OCI-LY3 (cell line): ENCODE measurements at regions not wholly inside any gene's neighbourhood (a gene's known extent, or its start where the extent isn't known, plus 50 kb on each side); places are given as distances from the start of the nearest gene placed in this dataset.

Experiments
- H2AFZ ChIP-seq: fragments of 200-600, 300-600 bp; shearing (Covaris generic); 2 replicates; pipeline ENCODE4 v1.6.0; 2014; ENCODE audit warnings: antibody characterized with exemption, low read depth, low read length
- H3K27ac ChIP-seq: fragments of 200-600, 300-600 bp; sonication (generic); 2 replicates; pipeline ENCODE4 v1.5.1; 2014; ENCODE audit warnings: mild to moderate bottlenecking, low read length, moderate library complexity, mixed read lengths
- H3K27me3 ChIP-seq: fragments of 200-600, 300-600 bp; sonication (generic); 2 replicates; pipeline ENCODE4 v1.6.1; 2014; ENCODE audit warnings: low read depth, low read length, mixed read lengths
- H3K36me3 ChIP-seq: fragments of 200-600, 300-600 bp; sonication (generic); replicated peaks from 2 replicates; pipeline ENCODE3; 2014; ENCODE audit warnings: low read depth, low read length, mixed read lengths
- H3K4me1 ChIP-seq: fragments of 300-600, 200-600 bp; sonication (generic); 2 replicates; pipeline ENCODE4 v1.6.1; 2014; ENCODE audit warnings: low read length, mixed read lengths
- H3K4me2 ChIP-seq: fragments of 200-600, 300-600 bp; sonication (generic); 2 replicates; pipeline ENCODE4 v1.6.1; 2014; ENCODE audit warnings: low read length, mixed read lengths
- H3K4me3 ChIP-seq: fragments of 300-600, 200-600 bp; sonication (generic); 2 replicates; pipeline ENCODE4 v1.5.1; 2014; ENCODE audit warnings: antibody characterized with exemption, mild to moderate bottlenecking, low read length, moderate library complexity
- H3K79me2 ChIP-seq: fragments of 300-600, 200-600 bp; shearing (Covaris generic); 2 replicates; pipeline ENCODE4 v1.6.1; 2014; ENCODE audit warnings: mild to moderate bottlenecking, low read length, mixed read lengths
- H3K9ac ChIP-seq: fragments of 300-600, 200-600 bp; shearing (Covaris generic); 2 replicates; pipeline ENCODE4 v1.6.0; 2014; ENCODE audit warnings: mild to moderate bottlenecking, low read length, moderate library complexity
- H3K9me3 ChIP-seq: fragments of 200-600, 300-600 bp; shearing (Covaris generic); 2 replicates; pipeline ENCODE4 v1.6.1; 2014; ENCODE audit warnings: low read length, mixed read lengths; ENCODE audit not compliant: insufficient read depth
- H4K20me1 ChIP-seq: fragments of 200-600, 300-600 bp; sonication (generic); 2 replicates; pipeline ENCODE4 v1.6.1; 2016; ENCODE audit warnings: low read length, mixed read lengths; ENCODE audit not compliant: insufficient read depth
- CTCF ChIP-seq: fragments of 200-600, 300-600 bp; sonication (generic); IDR thresholded peaks from 2 replicates; pipeline ENCODE4 v1.5.1; 2014; ENCODE audit warnings: antibody characterized with exemption, low read length, low read depth
- EZH2phosphoT487 ChIP-seq: fragments of 200-600 bp; shearing (Covaris generic); IDR thresholded peaks from 2 replicates; pipeline ENCODE4 v1.6.1; 2018; ENCODE audit warnings: antibody characterized with exemption, mixed run types, low read depth

- no peaks in the 10 kb centered on the region for H3K4me1 ChIP-seq
- H3K9ac ChIP-seq, result no peak overlapping the region
- no peak overlapping the region for H2AFZ ChIP-seq
- no peak overlapping the region for H3K4me3 ChIP-seq
- H3K79me2 ChIP-seq, result no peaks in the 10 kb centered on the region
- H3K9me3 ChIP-seq, result no peaks in the 10 kb centered on the region
- no peak overlapping the region for H3K27ac ChIP-seq
- no peak overlapping the region for H3K4me2 ChIP-seq
- TF ChIP-seq CTCF (no peak), EZH2phosphoT487 (no peak)
- no peaks in the 10 kb centered on the region for H3K36me3 ChIP-seq
- no peaks in the 10 kb centered on the region; the same call in 1 of the 2 replicates for H4K20me1 ChIP-seq
- H3K27me3 ChIP-seq, result peaks cover 42% of the 10 kb centered on the region
These were observed 460.2 kb upstream of the CDH4 start for GRCh38 chr20:60791823-60792222.

GRCh38 chr20:60792941-60793340, 459.1 kb upstream of the CDH4 start:
- Histone ChIP-seq H2AFZ (no peak overlapping the region), H3K4me3 (no peak overlapping the region), H3K4me2 (no peak overlapping the region), H3K4me1 (no peaks in the 10 kb centered on the region), H3K36me3 (no peaks in the 10 kb centered on the region), H3K79me2 (no peaks in the 10 kb centered on the region), H3K27ac (no peak overlapping the region), H3K9me3 (no peaks in the 10 kb centered on the region), H3K9ac (no peak overlapping the region), H3K27me3 (peaks cover 40% of the 10 kb centered on the region), H4K20me1 (no peaks in the 10 kb centered on the region; the same call in 1 of the 2 replicates)
- TF ChIP-seq CTCF (no peak), EZH2phosphoT487 (no peak)

- TF ChIP-seq EZH2phosphoT487, result no peak
- no peak for TF ChIP-seq CTCF
- Histone ChIP-seq H2AFZ (no peak overlapping the region), H3K4me3 (no peak overlapping the region), H4K20me1 (no peaks in the 10 kb centered on the region; the same call in 1 of the 2 replicates), H3K9me3 (no peaks in the 10 kb centered on the region), H3K27ac (no peak overlapping the region), H3K9ac (no peak overlapping the region), H3K27me3 (peaks cover 33% of the 10 kb centered on the region), H3K36me3 (no peaks in the 10 kb centered on the region), H3K4me1 (no peaks in the 10 kb centered on the region), H3K79me2 (no peaks in the 10 kb centered on the region), H3K4me2 (no peak overlapping the region)
These were observed 457.4 kb upstream of the CDH4 start for GRCh38 chr20:60794674-60795073.

- H3K36me3 ChIP-seq, result no peaks in the 10 kb centered on the region
- no peaks in the 10 kb centered on the region for H3K4me1 ChIP-seq
- no peak overlapping the region for H3K9ac ChIP-seq
- no peak overlapping the region for H3K4me2 ChIP-seq
- H2AFZ ChIP-seq, result no peak overlapping the region
- H4K20me1 ChIP-seq, result no peaks in the 10 kb centered on the region; the same call in 1 of the 2 replicates
- TF ChIP-seq EZH2phosphoT487 (no peak), CTCF (no peak)
- no peak overlapping the region for H3K4me3 ChIP-seq
- H3K27me3 ChIP-seq, result peaks cover 33% of the 10 kb centered on the region
- no peaks in the 10 kb centered on the region for H3K9me3 ChIP-seq
- no peaks in the 10 kb centered on the region for H3K79me2 ChIP-seq
- no peak overlapping the region for H3K27ac ChIP-seq
These were observed 456.4 kb upstream of the CDH4 start for GRCh38 chr20:60795651-60796050.
